ENCODE measurements at regions not wholly inside any gene's neighbourhood (a gene's known extent, or its start where the extent isn't known, plus 50 kb on each side); places are given as distances from the start of the nearest gene placed in this dataset.

- H3K4me2 ChIP-seq (ENCODE audit: low read depth, low read length), result no peak overlapping the region
- no peaks in the 10 kb centered on the region for H3K27me3 ChIP-seq (ENCODE audit: control insufficient read depth, insufficient read depth, low read length)
- no peaks in the 10 kb centered on the region for H3K36me3 ChIP-seq (ENCODE audit: control insufficient read depth, insufficient read depth, low read length)
- intact Hi-C loops (cut with micrococcal nuclease), result no loop called here
- no peak for ATAC-seq (ENCODE audit: low read depth)
- ChIA-PET CTCF (no interaction called here), POLR2A (ENCODE audit: unreplicated experiment) (no interaction called here)
- H3K79me1 ChIP-seq (ENCODE audit: low read depth in 1 of 2, low read length in 2 of 2), result no peaks in the 10 kb centered on the region
- no TSS peak for BruUV-seq (replicated peaks)
- H3K27ac ChIP-seq (ENCODE audit: insufficient read depth, low read length), result no peak overlapping the region
- H3K4me3 ChIP-seq (ENCODE audit: insufficient read depth, low read depth, low read length), result no peak overlapping the region
- H4K20me1 ChIP-seq (ENCODE audit: insufficient read depth, low read length), result no peaks in the 10 kb centered on the region
- H2BK15ac ChIP-seq (ENCODE audit: low read depth, low read length), result no peak overlapping the region
- no peak overlapping the region for H2BK5ac ChIP-seq (ENCODE audit: low read depth, low read length, poor library complexity, severe bottlenecking)
- H3K9me1 ChIP-seq (ENCODE audit: insufficient read depth, low read length), result no peaks in the 10 kb centered on the region
- no peak for DNase-seq
- no peak overlapping the region for H3K23ac ChIP-seq (ENCODE audit: low read depth, low read length)
- no peak overlapping the region for H3K4ac ChIP-seq (ENCODE audit: low read depth, low read length)
- H3K18ac ChIP-seq (ENCODE audit: low read depth, low read length), result no peak overlapping the region
- H4K5ac ChIP-seq (ENCODE audit: low read depth, low read length), result no peak overlapping the region
- peaks cover 4% of the 10 kb centered on the region; the same call in 1 of the 2 replicates for H3K9me3 ChIP-seq (ENCODE audit: control insufficient read depth, insufficient read depth, low read length)
- no peak overlapping the region for H4K91ac ChIP-seq (ENCODE audit: insufficient read depth, low read depth, low read length)
- H3K9ac ChIP-seq (ENCODE audit: low read depth, low read length), result no peak overlapping the region
- H2AK9ac ChIP-seq (replicated peaks; ENCODE audit: low read depth, low read length, poor library complexity), result no peak overlapping the region
- no peak overlapping the region for H3K14ac ChIP-seq (replicated peaks; ENCODE audit: low read depth, low read length)
- no peak overlapping the region for H3K56ac ChIP-seq (ENCODE audit: extremely low read depth, insufficient read depth, low read length)
- no peak overlapping the region for H2BK20ac ChIP-seq (ENCODE audit: low read depth, low read length)
- no peak overlapping the region for H2BK120ac ChIP-seq (ENCODE audit: low read depth, low read length)
- no peak for TF ChIP-seq NFE2L2 (IDR thresholded peaks at IDR 0.05; ENCODE audit: low read depth, low read length)
- 0 out of 2 replicates have a peak, but pooled peaks have one; percentile 9 for TF ChIP-seq CTCF (conservative IDR thresholded peaks at IDR 0.05; ENCODE audit: low read depth, low read length)
- TF ChIP-seq POLR2A (IDR thresholded peaks at IDR 0.05; ENCODE audit: low read depth, low read length), result no peak
- TF ChIP-seq MXI1 (IDR thresholded peaks at IDR 0.05; ENCODE audit: borderline replicate concordance, low read depth, low read length), result no peak
- TF ChIP-seq CHD1 (IDR thresholded peaks at IDR 0.05; ENCODE audit: low read depth, low read length), result no peak
- TF ChIP-seq, protein P1, sequence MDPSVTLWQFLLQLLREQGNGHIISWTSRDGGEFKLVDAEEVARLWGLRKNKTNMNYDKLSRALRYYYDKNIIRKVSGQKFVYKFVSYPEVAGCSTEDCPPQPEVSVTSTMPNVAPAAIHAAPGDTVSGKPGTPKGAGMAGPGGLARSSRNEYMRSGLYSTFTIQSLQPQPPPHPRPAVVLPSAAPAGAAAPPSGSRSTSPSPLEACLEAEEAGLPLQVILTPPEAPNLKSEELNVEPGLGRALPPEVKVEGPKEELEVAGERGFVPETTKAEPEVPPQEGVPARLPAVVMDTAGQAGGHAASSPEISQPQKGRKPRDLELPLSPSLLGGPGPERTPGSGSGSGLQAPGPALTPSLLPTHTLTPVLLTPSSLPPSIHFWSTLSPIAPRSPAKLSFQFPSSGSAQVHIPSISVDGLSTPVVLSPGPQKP (IDR thresholded peaks at IDR 0.05; ENCODE audit: borderline replicate concordance, low read depth, low read length), result no peak
- dilution Hi-C loops (cut with HindIII; ENCODE audit: low sequenced_read_pairs, unreplicated experiment), result no loop called here
- in situ Hi-C loops (cut with MboI; ENCODE audit: low sequenced_read_pairs), result no loop called here
- H2AFZ ChIP-seq (replicated peaks; ENCODE audit: low read length, poor library complexity), result no peak overlapping the region
- no peaks in the 10 kb centered on the region for H3K4me1 ChIP-seq (ENCODE audit: control insufficient read depth, insufficient read depth, low read length)
- WGBS, 2 experiments (ENCODE audit: extremely low coverage in 2 of 2, insufficient read length in 1 of 2), result 80% methylated on average over 1 of the region's 4 CpGs; no CpG with 5 or more reads in 1 of the 2 experiments
- no peak overlapping the region for H2AK5ac ChIP-seq (ENCODE audit: low read depth, low read length)
- H4K8ac ChIP-seq (ENCODE audit: low read depth in 2 of 2, low read length in 2 of 2), result no peak overlapping the region
Measured at GRCh38 chr4:161320377-161320776, 843.4 kb downstream of the FSTL5 start.

All from IMR-90 (cell line).